HT1080 (cell line): ENCODE measurements at regions not wholly inside any gene's neighbourhood (a gene's known extent, or its start where the extent isn't known, plus 50 kb on each side); places are given as distances from the start of the nearest gene placed in this dataset.

Experiments
- DNase-seq: peaks from one replicate; pipeline ENCODE4 v3.0.0-alpha.2; 2015; ENCODE audit warnings: low read depth

- DNase-seq, result no peak
These were observed 211.1 kb downstream of the SOD2 start for GRCh38 chr6:159481897-159482296.

- DNase-seq, result no peak
These were observed 212.6 kb downstream of the SOD2 start for GRCh38 chr6:159480471-159480870.

- no peak for DNase-seq
These were observed 213.9 kb downstream of the SOD2 start for GRCh38 chr6:159479146-159479545.

- no peak for DNase-seq
These were observed 219.4 kb downstream of the SOD2 start for GRCh38 chr6:159473475-159474263.

- no peak for DNase-seq
These were observed 222.6 kb downstream of the SOD2 start for GRCh38 chr6:159470397-159470796.

- DNase-seq, result no peak
These were observed 223.6 kb downstream of the SOD2 start for GRCh38 chr6:159469443-159469842.

- no peak for DNase-seq
These were observed 224.0 kb downstream of the SOD2 start for GRCh38 chr6:159468994-159469393.

- no peak for DNase-seq
These were observed 225.5 kb downstream of the SOD2 start for GRCh38 chr6:159467473-159468041.

- no peak for DNase-seq
These were observed 226.1 kb downstream of the SOD2 start for GRCh38 chr6:159466926-159467325.

- DNase-seq, result no peak
These were observed 228.2 kb downstream of the SOD2 start for GRCh38 chr6:159464816-159465215.

GRCh38 chr6:159463119-159463829 is 229.8 kb downstream of the SOD2 start:
- DNase-seq, result no peak

GRCh38 chr6:159462431-159462830 is 230.6 kb downstream of the SOD2 start:
- no peak for DNase-seq

GRCh38 chr6:159461998-159462397 is 231.0 kb downstream of the SOD2 start:
- DNase-seq, result no peak

- DNase-seq, result no peak
These were observed 231.8 kb downstream of the SOD2 start for GRCh38 chr6:159461266-159461665.

- DNase-seq, result no peak
These were observed 232.6 kb downstream of the SOD2 start for GRCh38 chr6:159460476-159460875.

- DNase-seq, result no peak
These were observed 236.7 kb downstream of the SOD2 start for GRCh38 chr6:159456349-159456748.

GRCh38 chr6:159455700-159456274 is 237.3 kb downstream of the SOD2 start:
- no peak for DNase-seq

- no peak for DNase-seq
These were observed 242.1 kb downstream of the SOD2 start for GRCh38 chr6:159450815-159451465.

- DNase-seq, result no peak
These were observed 246.7 kb downstream of the SOD2 start for GRCh38 chr6:159446340-159446739.

- DNase-seq, result no peak
These were observed 247.7 kb downstream of the SOD2 start for GRCh38 chr6:159445351-159445750.

GRCh38 chr6:159444056-159444760 is 248.8 kb downstream of the SOD2 start:
- no peak for DNase-seq
